Ascending aorta (tissue), 2 donors: ENCODE measurements at regions not wholly inside any gene's neighbourhood (a gene's known extent, or its start where the extent isn't known, plus 50 kb on each side); places are given as distances from the start of the nearest gene placed in this dataset.

ENCODE experiments used
- DNase-seq, 2 donors: peaks; one replicate each; pipeline ENCODE4 v3.0.0-alpha.2; 2019; ENCODE audit warnings: low spot score in 2 of 2
- H3K27ac ChIP-seq, 2 donors: fragments of 200-600 bp; sonication (generic); one replicate each; pipeline ENCODE4 v1.5.1; 2016 to 2017; ENCODE audit warnings: mild to moderate bottlenecking in 1 of 2
- H3K27me3 ChIP-seq: fragments of 200-600 bp; sonication (generic); one replicate; pipeline ENCODE4 v1.5.1; 2017
- H3K36me3 ChIP-seq, 2 donors: fragments of 200-600 bp; sonication (generic); one replicate each; pipeline ENCODE4 v1.5.1; 2016
- H3K4me1 ChIP-seq, 2 donors: fragments of 200-600 bp; sonication (generic); one replicate each; pipeline ENCODE4 v1.5.1; 2016 to 2017; ENCODE audit warnings: mild to moderate bottlenecking in 1 of 2
- H3K4me3 ChIP-seq, 2 donors: fragments of 200-600 bp; sonication (generic); one replicate each; pipeline ENCODE4 v1.5.1; 2016 to 2017; ENCODE audit warnings: mild to moderate bottlenecking in 1 of 2
- H3K9me3 ChIP-seq, 2 donors: fragments of 200-600 bp; sonication (generic); one replicate each; pipeline ENCODE4 v1.5.1; 2016
- CTCF ChIP-seq, 3 experiments: fragments of 200-600 bp in 2 of 3; fragments of 450-650 bp in 1 of 3; sonication (generic) in 2 of 3; IDR thresholded peaks; one replicate each; pipeline ENCODE4 v1.5.1; 2016 to 2019; ENCODE audit warnings: antibody characterized with exemption in 3 of 3, mild to moderate bottlenecking in 1 of 3, moderate library complexity in 1 of 3
- intact Hi-C: fragments of 100-400 bp; cut with DNase I; formaldehyde crosslinking; loops from one replicate; pipeline ENCODE4 v1.15.1; 2023

GRCh38 chr2:126788113-126788512 lies 110.6 kb upstream of the TEX51 start:
- DNase-seq = peak in 1 of 2 donors; percentile 48
- no peaks in the 10 kb centered on the region for H3K36me3 ChIP-seq
- intact Hi-C loops = no loop called here
- no peaks in the 10 kb centered on the region for H3K27me3 ChIP-seq
- no peak for TF ChIP-seq CTCF (IDR thresholded peaks at IDR 0.05)
- H3K4me1 ChIP-seq = no peaks in the 10 kb centered on the region
- H3K9me3 ChIP-seq = no peaks in the 10 kb centered on the region
- no peak overlapping the region for H3K27ac ChIP-seq
- H3K4me3 ChIP-seq = no peak overlapping the region

GRCh38 chr2:126788652-126789051 lies 110.0 kb upstream of the TEX51 start:
- H3K4me1 ChIP-seq = no peaks in the 10 kb centered on the region
- no peaks in the 10 kb centered on the region for H3K9me3 ChIP-seq
- H3K4me3 ChIP-seq = no peak overlapping the region
- DNase-seq = peak in 1 of 2 donors; percentile 41
- no peaks in the 10 kb centered on the region for H3K27me3 ChIP-seq
- intact Hi-C loops = no loop called here
- H3K36me3 ChIP-seq = no peaks in the 10 kb centered on the region
- no peak for TF ChIP-seq CTCF (IDR thresholded peaks at IDR 0.05)
- H3K27ac ChIP-seq = no peak overlapping the region

GRCh38 chr2:126790987-126791780 lies 107.5 kb upstream of the TEX51 start:
- H3K27me3 ChIP-seq = no peaks in the 10 kb centered on the region
- intact Hi-C loops = no loop called here
- H3K4me3 ChIP-seq = no peak overlapping the region
- H3K9me3 ChIP-seq = no peaks in the 10 kb centered on the region
- peak in 1 of 2 donors; percentile 28 for DNase-seq
- no peaks in the 10 kb centered on the region for H3K36me3 ChIP-seq
- no peak overlapping the region for H3K27ac ChIP-seq
- TF ChIP-seq CTCF (IDR thresholded peaks at IDR 0.05) = no peak
- no peaks in the 10 kb centered on the region for H3K4me1 ChIP-seq

GRCh38 chr2:126792186-126792585 lies 106.5 kb upstream of the TEX51 start:
- no peaks in the 10 kb centered on the region for H3K27me3 ChIP-seq
- no peak overlapping the region for H3K27ac ChIP-seq
- H3K4me1 ChIP-seq = no peaks in the 10 kb centered on the region
- peak in 1 of 2 donors; percentile 55 for DNase-seq
- intact Hi-C loops = no loop called here
- H3K4me3 ChIP-seq = no peak overlapping the region
- no peaks in the 10 kb centered on the region for H3K9me3 ChIP-seq
- H3K36me3 ChIP-seq = no peaks in the 10 kb centered on the region
- no peak for TF ChIP-seq CTCF (IDR thresholded peaks at IDR 0.05)

- Histone ChIP-seq H3K27ac (no peak overlapping the region), H3K9me3 (no peaks in the 10 kb centered on the region), H3K36me3 (no peaks in the 10 kb centered on the region), H3K27me3 (no peaks in the 10 kb centered on the region), H3K4me1 (no peaks in the 10 kb centered on the region), H3K4me3 (no peak overlapping the region)
- intact Hi-C loops = no loop called here
- no peak for TF ChIP-seq CTCF (IDR thresholded peaks at IDR 0.05)
- peak in 1 of 2 donors; percentile 43 for DNase-seq
Observed at GRCh38 chr2:126792993-126793392, 105.7 kb upstream of the TEX51 start.
